ENCODE measurements at regions not wholly inside any gene's neighbourhood (a gene's known extent, or its start where the extent isn't known, plus 50 kb on each side); places are given as distances from the start of the nearest gene placed in this dataset.

DNA sequence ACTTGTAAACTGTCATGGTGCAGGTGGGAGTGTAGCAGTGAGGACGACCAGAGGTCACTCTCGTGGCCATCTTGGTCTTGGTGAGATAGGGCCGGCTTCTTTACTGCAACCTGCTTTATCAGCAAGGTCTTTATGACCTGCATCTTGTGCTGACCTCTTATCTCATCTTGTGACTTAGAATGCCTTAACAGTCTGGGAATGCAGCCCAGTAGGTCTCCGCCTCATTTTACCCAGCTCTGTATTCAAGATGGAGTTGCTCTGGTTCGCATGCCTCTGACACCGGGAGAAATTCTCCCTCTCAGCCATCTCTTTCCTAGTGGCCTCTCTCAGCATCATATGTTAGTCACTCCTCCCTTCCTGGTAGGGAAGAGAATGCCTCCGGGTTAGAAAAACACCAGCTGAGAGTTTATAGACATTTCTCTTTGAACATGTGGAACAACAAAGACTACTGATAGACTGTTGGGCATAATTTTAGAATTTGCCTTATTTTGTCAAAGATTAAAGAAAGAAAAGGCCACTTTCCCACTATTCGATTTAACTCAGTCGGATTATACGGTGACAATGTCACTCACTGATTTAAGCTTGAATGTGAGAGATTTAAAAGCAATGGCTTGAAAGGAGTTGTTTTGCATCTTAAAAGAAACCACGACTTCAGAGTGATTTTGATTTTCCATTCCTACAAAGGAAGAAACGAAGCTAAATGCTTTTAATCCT lies 67.9 kb upstream of the SNX9 start (continued):
- TF ChIP-seq, protein P1, sequence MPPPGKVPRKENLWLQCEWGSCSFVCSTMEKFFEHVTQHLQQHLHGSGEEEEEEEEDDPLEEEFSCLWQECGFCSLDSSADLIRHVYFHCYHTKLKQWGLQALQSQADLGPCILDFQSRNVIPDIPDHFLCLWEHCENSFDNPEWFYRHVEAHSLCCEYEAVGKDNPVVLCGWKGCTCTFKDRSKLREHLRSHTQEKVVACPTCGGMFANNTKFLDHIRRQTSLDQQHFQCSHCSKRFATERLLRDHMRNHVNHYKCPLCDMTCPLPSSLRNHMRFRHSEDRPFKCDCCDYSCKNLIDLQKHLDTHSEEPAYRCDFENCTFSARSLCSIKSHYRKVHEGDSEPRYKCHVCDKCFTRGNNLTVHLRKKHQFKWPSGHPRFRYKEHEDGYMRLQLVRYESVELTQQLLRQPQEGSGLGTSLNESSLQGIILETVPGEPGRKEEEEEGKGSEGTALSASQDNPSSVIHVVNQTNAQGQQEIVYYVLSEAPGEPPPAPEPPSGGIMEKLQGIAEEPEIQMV (tag; conservative IDR thresholded peaks at IDR 0.05; ENCODE audit: low read depth) = peak; percentile 93
- TF ChIP-seq ZNF143 (CRISPR knock-in tag; IDR thresholded peaks at IDR 0.05) (no peak), TARDBP (IDR thresholded peaks at IDR 0.05) (no peak), CXXC5 (CRISPR knock-in tag; IDR thresholded peaks at IDR 0.05) (peak; percentile 98), HSF4 (CRISPR knock-in tag; IDR thresholded peaks at IDR 0.05; ENCODE audit: borderline replicate concordance) (peak; percentile 98), IFI16 (CRISPR knock-in tag; IDR thresholded peaks at IDR 0.05) (peak; percentile 96), ZNF12 (CRISPR knock-in tag; IDR thresholded peaks at IDR 0.05) (no peak), ZC3H11A (IDR thresholded peaks at IDR 0.05; ENCODE audit: low read depth, low read length) (no peak), SRSF3 (IDR thresholded peaks at IDR 0.05; ENCODE audit: insufficient read depth, low read length) (no peak), EWSR1 (IDR thresholded peaks at IDR 0.05; ENCODE audit: borderline replicate concordance, low read depth, partially characterized antibody) (no peak), DNMT1 (IDR thresholded peaks at IDR 0.05) (no peak), FOSL1 (tag; conservative IDR thresholded peaks at IDR 0.05) (no peak), CTBP1 (IDR thresholded peaks at IDR 0.05; ENCODE audit: borderline replicate concordance) (no peak; the same call in 1 of the 2 replicates), SNRNP70 (optimal IDR thresholded peaks at IDR 0.05; ENCODE audit: low read depth, low read length) (no peak)
- TF ChIP-seq, protein P2, sequence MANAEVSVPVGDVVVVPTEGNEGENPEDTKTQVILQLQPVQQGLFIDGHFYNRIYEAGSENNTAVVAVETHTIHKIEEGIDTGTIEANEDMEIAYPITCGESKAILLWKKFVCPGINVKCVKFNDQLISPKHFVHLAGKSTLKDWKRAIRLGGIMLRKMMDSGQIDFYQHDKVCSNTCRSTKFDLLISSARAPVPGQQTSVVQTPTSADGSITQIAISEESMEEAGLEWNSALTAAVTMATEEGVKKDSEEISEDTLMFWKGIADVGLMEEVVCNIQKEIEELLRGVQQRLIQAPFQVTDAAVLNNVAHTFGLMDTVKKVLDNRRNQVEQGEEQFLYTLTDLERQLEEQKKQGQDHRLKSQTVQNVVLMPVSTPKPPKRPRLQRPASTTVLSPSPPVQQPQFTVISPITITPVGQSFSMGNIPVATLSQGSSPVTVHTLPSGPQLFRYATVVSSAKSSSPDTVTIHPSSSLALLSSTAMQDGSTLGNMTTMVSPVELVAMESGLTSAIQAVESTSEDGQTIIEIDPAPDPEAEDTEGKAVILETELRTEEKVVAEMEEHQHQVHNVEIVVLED (CRISPR knock-in tag; IDR thresholded peaks at IDR 0.05) = peak; percentile 78
- TF ChIP-seq, protein P3, sequence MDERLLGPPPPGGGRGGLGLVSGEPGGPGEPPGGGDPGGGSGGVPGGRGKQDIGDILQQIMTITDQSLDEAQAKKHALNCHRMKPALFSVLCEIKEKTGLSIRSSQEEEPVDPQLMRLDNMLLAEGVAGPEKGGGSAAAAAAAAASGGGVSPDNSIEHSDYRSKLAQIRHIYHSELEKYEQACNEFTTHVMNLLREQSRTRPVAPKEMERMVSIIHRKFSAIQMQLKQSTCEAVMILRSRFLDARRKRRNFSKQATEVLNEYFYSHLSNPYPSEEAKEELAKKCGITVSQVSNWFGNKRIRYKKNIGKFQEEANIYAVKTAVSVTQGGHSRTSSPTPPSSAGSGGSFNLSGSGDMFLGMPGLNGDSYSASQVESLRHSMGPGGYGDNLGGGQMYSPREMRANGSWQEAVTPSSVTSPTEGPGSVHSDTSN (CRISPR knock-in tag; IDR thresholded peaks at IDR 0.05; ENCODE audit: low read depth) = no peak
- TF ChIP-seq, protein P3 (tag; conservative IDR thresholded peaks at IDR 0.05; ENCODE audit: low read depth) = peak; percentile 44; the same call in 1 of the 2 replicates
- TF ChIP-seq, protein P4, sequence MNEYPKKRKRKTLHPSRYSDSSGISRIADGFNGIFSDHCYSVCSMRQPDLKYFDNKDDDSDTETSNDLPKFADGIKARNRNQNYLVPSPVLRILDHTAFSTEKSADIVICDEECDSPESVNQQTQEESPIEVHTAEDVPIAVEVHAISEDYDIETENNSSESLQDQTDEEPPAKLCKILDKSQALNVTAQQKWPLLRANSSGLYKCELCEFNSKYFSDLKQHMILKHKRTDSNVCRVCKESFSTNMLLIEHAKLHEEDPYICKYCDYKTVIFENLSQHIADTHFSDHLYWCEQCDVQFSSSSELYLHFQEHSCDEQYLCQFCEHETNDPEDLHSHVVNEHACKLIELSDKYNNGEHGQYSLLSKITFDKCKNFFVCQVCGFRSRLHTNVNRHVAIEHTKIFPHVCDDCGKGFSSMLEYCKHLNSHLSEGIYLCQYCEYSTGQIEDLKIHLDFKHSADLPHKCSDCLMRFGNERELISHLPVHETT (CRISPR knock-in tag; conservative IDR thresholded peaks at IDR 0.05 in 1 of 2, IDR thresholded peaks at IDR 0.05 in 1 of 2) = peak in 1 of 2 experiments; percentile 97; a peak in 2 of 4 replicates
- TF ChIP-seq, protein P5, sequence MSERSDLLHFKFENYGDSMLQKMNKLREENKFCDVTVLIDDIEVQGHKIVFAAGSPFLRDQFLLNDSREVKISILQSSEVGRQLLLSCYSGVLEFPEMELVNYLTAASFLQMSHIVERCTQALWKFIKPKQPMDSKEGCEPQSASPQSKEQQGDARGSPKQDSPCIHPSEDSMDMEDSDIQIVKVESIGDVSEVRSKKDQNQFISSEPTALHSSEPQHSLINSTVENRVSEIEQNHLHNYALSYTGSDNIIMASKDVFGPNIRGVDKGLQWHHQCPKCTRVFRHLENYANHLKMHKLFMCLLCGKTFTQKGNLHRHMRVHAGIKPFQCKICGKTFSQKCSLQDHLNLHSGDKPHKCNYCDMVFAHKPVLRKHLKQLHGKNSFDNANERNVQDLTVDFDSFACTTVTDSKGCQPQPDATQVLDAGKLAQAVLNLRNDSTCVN (CRISPR knock-in tag; IDR thresholded peaks at IDR 0.05) = peak; percentile 63; the same call in 1 of the 2 replicates

Data from K562 (cell line).